Suprapubic skin (tissue), 4 donors: ENCODE measurements at regions not wholly inside any gene's neighbourhood (a gene's known extent, or its start where the extent isn't known, plus 50 kb on each side); places are given as distances from the start of the nearest gene placed in this dataset.

Experiments
- CTCF ChIP-seq, 2 donors: fragments of 200-600 bp in 1 of 2; fragments of 450-650 bp in 1 of 2; sonication (generic) in 1 of 2; IDR thresholded peaks; one replicate each; pipeline ENCODE4 v1.5.1; 2016 to 2019; ENCODE audit warnings: antibody characterized with exemption in 2 of 2, mild to moderate bottlenecking in 1 of 2, moderate library complexity in 1 of 2
- POLR2A ChIP-seq, 2 donors: fragments of 450-650 bp; IDR thresholded peaks; one replicate each; pipeline ENCODE4 v1.6.1; 2017; ENCODE audit warnings: antibody characterized with exemption in 2 of 2, mild to moderate bottlenecking in 2 of 2, moderate library complexity in 2 of 2
- POLR2AphosphoS5 ChIP-seq, 3 donors: sonication (generic); formaldehyde crosslinking; IDR thresholded peaks; one replicate each; pipeline ENCODE4 v1.6.1; 2017; ENCODE audit warnings: antibody characterized with exemption in 3 of 3

- no peak for TF ChIP-seq POLR2AphosphoS5 (IDR thresholded peaks at IDR 0.05)
- no peak for TF ChIP-seq CTCF (IDR thresholded peaks at IDR 0.05)
- TF ChIP-seq POLR2A (IDR thresholded peaks at IDR 0.05), result no peak
Measured at GRCh38 chr6:4405621-4406212, 270.3 kb upstream of the ECI2 start.
